Raji (cell line): ENCODE measurements at regions not wholly inside any gene's neighbourhood (a gene's known extent, or its start where the extent isn't known, plus 50 kb on each side); places are given as distances from the start of the nearest gene placed in this dataset.
A peak's percentile ranks its signal among the peaks of the same experiment; 100 is the strongest.

Source experiments
- POLR2A ChIP-seq: IDR thresholded peaks from 2 replicates; pipeline ENCODE4 v1.6.1; 2011; ENCODE audit warnings: low read depth, low read length, control low read depth; ENCODE audit not compliant: insufficient read depth

DNA sequence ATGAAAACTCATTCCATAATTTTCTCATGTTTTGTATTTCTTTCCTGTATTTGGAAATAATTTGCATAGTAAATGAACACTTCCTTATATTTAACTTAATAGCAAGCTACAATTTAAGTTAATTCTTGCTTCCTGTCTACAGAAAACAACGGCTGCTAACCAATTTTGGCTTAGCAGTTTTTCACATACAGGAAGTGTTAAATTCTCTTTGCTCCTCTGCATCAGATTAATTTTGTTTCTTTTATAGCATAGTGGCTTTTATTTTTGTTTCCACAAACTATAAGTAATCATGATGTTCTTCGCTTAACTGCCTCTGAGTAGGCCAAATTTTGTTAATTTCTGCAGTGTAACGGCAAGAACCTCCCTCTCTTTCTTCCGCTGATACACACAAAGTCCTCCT lies 182.9 kb downstream of the ALX1 start:
- TF ChIP-seq POLR2A: no peak

GRCh38 chr12:85466890-85467289 lies 186.9 kb downstream of the ALX1 start:
- TF ChIP-seq POLR2A: no peak

- TF ChIP-seq POLR2A: no peak
Observed at GRCh38 chr12:85468356-85469157, 188.5 kb downstream of the ALX1 start.

DNA sequence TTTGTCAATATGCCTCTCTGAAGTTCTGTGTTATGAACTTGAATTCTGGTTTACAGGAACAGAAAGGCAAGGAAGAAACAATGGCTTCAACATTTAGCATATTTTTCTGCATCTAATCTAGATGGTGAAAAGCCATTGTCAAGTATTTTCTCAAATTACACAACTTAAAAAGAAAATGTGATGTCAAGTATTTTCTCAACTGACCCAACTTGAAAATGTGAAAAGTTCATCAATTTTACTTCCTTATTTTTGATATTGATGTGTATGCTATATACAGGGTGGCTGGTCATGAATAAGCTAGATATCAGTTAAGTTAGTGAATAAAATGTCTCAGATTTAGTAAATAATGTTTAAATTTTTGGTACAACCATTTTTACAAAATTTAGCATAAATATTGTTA lies 196.7 kb downstream of the ALX1 start:
- TF ChIP-seq POLR2A: no peak

- TF ChIP-seq POLR2A: no peak
Observed at GRCh38 chr12:85484387-85484786, 204.4 kb downstream of the ALX1 start.

DNA sequence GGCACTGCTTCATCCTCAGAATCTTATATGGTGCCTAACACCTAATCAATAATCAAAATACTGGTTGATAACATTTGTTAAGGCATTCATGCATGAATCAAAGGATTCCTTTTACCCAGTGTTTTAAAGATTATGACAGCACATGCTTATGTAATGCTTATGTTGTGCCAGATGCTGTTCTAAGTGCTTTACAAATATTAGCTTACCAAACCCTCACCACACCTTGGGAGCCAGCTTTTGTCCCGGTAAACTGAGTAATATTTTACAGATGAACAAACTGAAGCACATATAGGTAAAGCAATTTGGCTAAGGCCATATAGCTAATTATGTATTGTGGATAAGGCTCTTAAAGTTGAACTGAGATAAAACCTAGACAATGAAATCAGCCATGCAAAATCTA lies 209.2 kb downstream of the ALX1 start:
- TF ChIP-seq POLR2A: no peak

- no peak for TF ChIP-seq POLR2A
Observed at GRCh38 chr12:85504164-85504563, 224.1 kb downstream of the ALX1 start.

- TF ChIP-seq POLR2A: no peak
Observed at GRCh38 chr12:85504624-85505023, 224.6 kb downstream of the ALX1 start.

DNA sequence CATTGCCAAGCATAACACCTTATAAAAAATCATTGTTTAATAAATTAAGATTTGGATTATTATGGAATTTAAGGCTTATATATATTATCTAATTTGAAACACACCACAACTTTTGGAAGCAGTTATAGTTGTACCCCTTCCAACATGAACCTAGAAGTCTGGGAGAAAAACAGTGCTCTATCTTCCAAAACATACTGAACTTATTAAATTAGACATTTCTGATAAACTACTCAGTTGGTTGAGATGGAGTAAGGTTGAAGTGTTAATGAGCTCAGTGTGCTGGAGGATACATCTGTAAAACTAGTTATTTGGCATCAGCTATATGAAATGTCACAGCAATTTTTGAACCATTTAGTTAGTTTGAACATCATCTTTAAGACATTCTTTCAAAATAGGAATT lies 227.4 kb downstream of the ALX1 start:
- TF ChIP-seq POLR2A: no peak

GRCh38 chr12:85509081-85509856 lies 229.2 kb downstream of the ALX1 start:
- no peak for TF ChIP-seq POLR2A

DNA sequence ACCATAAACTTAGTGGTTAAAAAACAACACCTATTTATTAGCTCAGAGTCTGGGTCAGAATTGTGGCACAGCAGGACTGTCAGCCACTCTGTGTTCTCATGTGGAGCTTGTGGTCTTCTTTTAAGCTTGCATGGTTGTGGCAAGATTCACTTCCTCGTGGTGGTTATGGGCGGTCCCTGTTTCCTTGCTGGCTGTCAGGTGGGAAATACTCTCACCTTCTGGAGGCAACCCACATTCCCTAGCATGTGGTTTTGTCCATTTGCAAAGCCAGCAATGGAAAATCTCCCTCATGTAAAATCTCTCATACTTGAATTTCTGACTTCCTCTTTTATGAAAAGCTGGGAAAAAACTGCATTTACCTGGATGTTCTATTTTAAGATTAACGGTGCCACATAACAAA lies 229.8 kb downstream of the ALX1 start:
- TF ChIP-seq POLR2A: no peak

DNA sequence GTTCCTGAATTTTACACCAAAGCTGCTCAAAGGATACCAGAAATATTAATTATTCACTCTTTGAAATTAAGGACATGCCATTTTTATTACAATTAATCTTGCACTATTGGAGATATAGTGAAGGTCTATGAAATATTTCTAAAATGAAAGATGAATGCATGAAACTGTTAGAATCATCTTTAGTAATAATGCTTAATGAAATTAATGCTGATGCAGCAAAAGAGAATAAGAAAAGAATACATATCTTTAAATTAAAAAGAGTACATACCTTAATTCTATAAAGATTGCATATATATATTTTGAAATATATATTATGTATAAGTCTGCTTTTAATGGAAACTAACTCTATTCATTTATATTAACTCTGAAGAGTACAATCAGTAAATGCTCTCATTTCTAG lies 236.0 kb downstream of the ALX1 start:
- no peak for TF ChIP-seq POLR2A

DNA sequence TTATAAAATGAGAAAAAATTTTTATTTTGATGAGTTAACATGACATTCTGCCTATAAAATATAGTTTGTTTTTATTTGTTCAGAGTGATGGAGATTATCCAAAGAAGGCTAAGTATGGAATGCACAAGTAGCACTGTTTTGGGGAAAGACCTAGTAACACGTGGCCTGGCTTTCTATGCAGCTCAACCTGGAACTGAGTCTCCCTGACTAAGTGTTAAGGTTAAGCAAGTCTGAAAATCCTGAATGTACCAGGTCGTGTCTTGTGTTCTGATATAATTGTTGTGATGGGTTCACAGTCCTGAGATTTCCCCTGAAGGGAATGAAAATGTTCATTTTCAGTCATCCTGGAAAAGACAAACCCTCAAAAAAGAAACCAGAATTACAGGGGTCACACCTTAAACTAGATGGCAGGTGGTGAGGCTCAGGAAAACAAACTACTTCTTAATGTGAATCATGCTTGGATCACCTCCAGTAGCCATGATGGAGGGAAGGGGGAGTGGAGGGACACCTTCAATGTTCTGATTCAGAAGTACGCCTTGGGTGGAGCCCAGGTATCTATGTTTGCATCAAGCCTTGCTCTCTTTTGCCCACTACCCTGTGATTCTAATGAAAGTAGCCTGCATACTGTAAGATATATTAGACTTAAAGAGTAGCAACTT lies 236.8 kb downstream of the ALX1 start:
- no peak for TF ChIP-seq POLR2A

DNA sequence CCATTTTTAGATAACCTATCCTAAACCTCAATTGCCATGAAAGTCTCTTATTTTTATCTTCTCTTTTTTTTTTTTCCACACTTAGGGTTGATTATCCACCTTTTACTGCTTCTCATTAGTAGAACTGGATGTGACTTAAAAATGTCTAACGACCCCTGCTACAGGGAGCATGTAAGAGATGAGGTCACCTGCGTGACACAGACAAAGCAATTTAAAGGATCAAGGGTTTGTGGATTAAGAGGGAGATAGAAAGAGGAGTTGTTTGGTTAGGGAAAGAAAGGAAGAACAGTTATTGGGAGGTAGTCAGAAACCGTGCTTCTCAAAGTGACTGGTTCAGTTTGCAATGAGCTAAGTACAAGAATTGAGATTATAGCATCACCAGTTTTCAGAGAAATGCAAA lies 239.1 kb downstream of the ALX1 start:
- TF ChIP-seq POLR2A: no peak

GRCh38 chr12:85523197-85523596 lies 243.2 kb downstream of the ALX1 start:
- no peak for TF ChIP-seq POLR2A

- 0 out of 2 replicates have a peak, but pooled peaks have one; percentile 22 for TF ChIP-seq POLR2A
Observed at GRCh38 chr12:85527192-85527591, 247.2 kb downstream of the ALX1 start.

DNA sequence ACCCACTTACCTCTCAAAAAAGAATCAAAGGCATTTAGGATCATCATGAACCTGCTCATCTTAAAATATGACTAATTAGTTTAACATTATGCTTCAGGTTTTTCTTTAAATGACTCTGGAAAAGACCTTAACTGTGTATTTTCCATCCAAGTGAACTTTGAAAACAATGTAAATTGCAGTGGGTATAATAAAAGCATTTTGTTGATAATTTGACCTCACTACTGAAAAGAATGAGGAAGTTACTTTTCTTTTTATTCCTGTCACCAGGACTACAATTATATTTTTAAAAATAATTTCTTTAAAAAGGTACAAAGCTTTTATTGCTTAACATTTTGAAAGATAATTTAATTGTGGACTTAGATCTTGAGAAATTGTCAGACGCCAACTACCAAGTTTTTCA lies 249.9 kb downstream of the ALX1 start:
- no peak for TF ChIP-seq POLR2A

GRCh38 chr12:85530456-85530855 lies 250.4 kb downstream of the ALX1 start:
- TF ChIP-seq POLR2A: no peak
